Suprapubic skin (tissue), 3 donors: ENCODE measurements at regions not wholly inside any gene's neighbourhood (a gene's known extent, or its start where the extent isn't known, plus 50 kb on each side); places are given as distances from the start of the nearest gene placed in this dataset.

Experiments
- POLR2A ChIP-seq, 2 donors: fragments of 450-650 bp; IDR thresholded peaks; one replicate each; pipeline ENCODE4 v1.6.1; 2017; ENCODE audit warnings: antibody characterized with exemption in 2 of 2, mild to moderate bottlenecking in 2 of 2, moderate library complexity in 2 of 2
- TF ChIP-seq, protein P1 (sequence below), 2 donors: fragments of 200-600 bp in 1 of 2; fragments of 450-650 bp in 1 of 2; sonication (generic) in 1 of 2; IDR thresholded peaks; one replicate each; pipeline ENCODE4 v1.5.1; 2016 to 2019; ENCODE audit warnings: antibody characterized with exemption in 2 of 2, mild to moderate bottlenecking in 1 of 2, moderate library complexity in 1 of 2

DNA sequence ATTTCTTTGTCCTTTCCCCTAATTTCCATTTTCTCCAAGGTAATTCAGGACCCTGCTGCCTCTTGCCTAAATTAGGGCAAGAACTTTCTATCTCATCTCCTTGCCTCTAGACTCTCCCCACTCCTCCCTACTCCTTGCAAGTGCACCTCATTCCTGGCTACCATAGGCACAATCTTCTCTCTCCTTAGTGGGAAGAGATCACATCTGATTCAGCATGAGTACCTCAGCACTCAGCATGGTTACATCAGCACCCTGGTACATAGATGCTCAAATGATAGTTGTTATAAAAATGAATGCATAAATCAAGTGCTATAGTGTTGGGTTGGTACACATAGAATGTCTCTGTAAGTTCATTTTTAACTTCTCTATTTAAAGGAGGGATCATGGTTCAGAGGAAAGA is 313.4 kb upstream of the RASGRP1 start:
- TF ChIP-seq, protein P1, sequence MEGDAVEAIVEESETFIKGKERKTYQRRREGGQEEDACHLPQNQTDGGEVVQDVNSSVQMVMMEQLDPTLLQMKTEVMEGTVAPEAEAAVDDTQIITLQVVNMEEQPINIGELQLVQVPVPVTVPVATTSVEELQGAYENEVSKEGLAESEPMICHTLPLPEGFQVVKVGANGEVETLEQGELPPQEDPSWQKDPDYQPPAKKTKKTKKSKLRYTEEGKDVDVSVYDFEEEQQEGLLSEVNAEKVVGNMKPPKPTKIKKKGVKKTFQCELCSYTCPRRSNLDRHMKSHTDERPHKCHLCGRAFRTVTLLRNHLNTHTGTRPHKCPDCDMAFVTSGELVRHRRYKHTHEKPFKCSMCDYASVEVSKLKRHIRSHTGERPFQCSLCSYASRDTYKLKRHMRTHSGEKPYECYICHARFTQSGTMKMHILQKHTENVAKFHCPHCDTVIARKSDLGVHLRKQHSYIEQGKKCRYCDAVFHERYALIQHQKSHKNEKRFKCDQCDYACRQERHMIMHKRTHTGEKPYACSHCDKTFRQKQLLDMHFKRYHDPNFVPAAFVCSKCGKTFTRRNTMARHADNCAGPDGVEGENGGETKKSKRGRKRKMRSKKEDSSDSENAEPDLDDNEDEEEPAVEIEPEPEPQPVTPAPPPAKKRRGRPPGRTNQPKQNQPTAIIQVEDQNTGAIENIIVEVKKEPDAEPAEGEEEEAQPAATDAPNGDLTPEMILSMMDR (IDR thresholded peaks at IDR 0.05) = no peak
- TF ChIP-seq POLR2A (IDR thresholded peaks at IDR 0.05) = no peak
